GM19452 (cell line): ENCODE measurements at regions not wholly inside any gene's neighbourhood (a gene's known extent, or its start where the extent isn't known, plus 50 kb on each side); places are given as distances from the start of the nearest gene placed in this dataset.

Experiments
- ATAC-seq: cut with Tn5 transposase; IDR thresholded peaks from one replicate; pipeline ENCODE4 v1.9.1; 2021; ENCODE audit not compliant: unreplicated experiment

- ATAC-seq = no peak
These were observed 102.8 kb upstream of the ADAMTSL1 start for GRCh38 chr9:18371141-18371540.

GRCh38 chr9:18371621-18372020 lies 102.3 kb upstream of the ADAMTSL1 start:
- ATAC-seq = no peak

GRCh38 chr9:18379073-18379811 lies 94.7 kb upstream of the ADAMTSL1 start:
- no peak for ATAC-seq

DNA sequence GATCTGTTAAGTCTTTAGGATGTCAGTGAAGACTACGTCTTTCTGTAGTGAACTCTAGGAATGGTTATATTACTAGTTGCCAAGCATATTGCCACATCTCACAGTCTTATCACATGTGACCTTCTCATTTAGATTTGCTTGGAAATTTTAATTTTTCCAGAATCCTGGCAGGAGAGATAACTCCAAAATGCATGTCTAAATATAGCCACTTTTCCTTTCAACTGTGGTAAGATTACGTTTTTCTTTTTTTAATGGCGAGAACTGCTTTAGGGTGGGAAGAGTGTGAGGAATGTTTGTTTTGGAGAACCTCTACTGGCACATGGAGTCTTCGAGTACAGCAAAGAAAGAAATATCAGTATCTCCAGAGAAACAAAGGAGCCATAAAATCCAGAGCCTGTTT lies 91.7 kb upstream of the ADAMTSL1 start:
- ATAC-seq = no peak

DNA sequence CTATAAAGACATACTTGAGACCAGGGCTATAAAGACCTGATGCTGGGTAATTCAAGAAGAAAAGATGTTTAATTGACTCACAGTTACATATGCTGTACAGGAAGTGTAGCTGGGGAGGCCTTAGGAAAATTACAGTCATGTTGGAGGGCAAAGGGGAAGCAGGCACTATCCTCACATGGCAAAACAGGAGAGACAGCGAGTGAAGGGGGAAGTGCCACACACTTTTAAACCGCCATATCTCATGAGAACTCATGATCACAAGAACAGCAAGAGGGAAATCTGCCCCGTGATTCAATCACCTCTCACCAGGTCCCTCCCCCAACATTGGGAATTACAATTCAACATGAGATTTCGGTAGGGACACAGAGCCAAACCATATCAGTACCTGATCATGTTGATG lies 89.9 kb upstream of the ADAMTSL1 start:
- ATAC-seq = no peak

DNA sequence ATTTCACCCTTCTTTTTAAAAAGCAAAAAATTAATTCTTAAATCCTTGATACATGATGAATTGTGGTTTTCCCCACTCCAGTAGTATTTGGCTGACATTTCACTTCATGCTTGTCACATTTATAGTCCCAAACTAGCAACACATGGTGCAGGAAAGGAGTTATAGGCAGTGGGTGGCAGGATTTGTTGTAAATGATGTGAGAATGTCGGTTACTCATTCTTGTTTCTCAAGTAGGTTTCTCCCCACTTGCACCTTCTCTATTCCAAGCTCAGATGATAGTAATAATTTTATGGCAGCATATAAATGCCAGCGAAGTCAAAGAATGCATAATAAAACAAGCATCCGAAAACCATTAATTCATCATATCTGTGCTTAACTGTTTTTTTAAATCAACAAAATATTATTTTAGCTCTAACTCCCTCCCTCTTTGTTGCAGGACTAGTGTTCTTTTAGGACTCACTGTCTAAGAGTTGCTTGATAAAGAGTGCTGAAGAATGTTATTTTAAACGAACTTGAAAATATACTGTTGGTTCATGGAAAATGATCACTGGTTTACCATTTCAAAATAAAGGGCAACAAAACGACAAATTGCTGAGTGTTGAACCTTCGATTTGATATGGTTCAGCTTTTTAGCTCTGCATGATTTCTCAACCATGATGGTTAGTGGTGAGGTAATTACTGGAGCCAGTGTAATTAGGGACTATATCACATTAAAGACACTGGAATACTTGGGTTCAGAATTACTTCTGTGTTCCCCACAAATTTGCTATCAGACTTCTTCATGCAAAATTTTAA lies 88.1 kb upstream of the ADAMTSL1 start:
- ATAC-seq = no peak

GRCh38 chr9:18390393-18390792 lies 83.6 kb upstream of the ADAMTSL1 start:
- ATAC-seq = no peak

DNA sequence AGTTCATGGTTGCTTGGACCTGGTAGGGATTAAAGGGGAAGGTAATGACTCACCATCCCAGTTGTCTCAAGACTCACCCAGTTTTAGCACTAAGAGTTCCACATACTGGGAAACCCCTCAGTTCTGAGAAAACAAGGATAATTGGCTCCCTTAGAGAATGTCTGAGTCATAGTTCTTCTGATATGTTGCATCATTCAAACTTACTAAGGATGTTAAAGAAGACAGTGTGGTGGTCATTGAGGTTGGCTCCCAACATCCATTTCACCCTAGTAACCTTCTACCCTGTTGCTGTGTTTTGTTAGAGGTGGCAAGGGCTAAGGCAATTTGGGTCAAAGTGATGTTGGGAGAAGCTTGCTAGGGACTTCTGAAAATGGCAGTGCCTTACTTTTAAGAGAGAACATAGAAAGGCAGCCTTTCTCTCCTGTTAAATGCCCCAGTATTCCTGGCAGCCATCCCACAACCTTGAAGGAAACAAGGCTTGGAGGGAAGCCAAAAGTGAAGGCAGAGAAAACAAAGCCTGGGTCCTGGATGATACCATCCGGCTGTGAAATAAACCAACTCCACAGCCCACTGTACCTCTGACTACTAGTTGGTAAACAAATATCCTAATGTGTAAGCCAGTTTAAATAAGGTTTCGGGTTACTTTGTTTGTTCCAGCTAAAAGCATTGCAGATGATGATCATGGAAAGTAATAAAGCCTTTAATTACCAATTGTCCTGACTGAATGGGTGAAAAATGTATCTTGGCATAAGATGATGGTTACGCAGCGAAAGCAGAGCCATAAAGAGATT lies 80.4 kb upstream of the ADAMTSL1 start:
- ATAC-seq = no peak

DNA sequence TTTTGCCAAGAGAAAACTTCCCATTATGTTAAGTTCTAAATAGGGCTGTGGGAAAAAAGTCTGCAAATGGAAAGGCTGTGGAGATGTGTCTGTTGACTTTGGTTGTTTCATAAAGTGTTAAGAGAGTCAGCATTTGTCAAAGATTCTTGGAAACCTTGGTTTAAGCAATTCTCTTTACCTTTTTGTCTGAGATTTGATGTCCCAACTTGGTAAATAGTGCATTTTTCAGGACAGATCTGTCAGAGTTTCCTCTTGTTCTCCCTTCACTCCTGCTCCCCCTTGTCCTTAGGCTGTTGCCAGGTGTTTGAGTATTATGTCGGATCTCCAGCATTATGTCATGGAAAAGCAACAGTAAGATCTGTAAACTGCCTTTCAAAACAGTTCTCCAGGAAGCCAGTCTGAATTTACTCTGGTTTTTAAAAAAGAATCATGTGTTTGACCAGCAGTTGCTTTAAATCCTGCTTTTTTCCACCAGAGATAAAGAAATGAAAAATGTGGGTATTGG lies 79.1 kb upstream of the ADAMTSL1 start:
- ATAC-seq = no peak

DNA sequence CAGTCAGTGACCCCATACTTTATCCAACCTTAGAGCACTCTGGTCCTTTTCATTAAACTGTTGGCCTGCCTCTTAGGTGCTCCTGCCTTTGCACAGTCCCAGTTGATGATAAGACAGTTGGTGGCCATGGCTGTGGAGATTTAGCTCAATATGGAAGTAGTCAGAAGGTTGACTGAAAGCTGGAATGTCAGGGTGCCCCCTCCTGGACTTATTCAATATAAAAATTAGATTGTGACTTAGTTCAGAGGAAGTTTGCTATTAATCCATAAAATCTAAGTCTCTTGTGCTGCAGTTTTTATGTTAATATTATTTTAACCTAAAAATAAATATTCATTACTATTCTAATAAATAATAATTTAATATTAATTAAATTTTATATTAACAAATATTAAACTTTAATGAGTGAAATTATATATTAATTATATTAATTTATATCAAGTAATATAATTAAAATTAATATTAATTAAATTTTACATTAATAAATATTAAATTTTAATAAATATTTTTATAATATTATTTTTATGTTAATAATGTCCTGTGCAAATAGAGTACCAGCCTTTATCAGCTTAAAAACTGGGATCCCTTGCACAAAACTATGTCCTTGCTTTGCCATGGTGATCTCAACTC lies 77.7 kb upstream of the ADAMTSL1 start:
- no peak for ATAC-seq

GRCh38 chr9:18397076-18397475 lies 76.9 kb upstream of the ADAMTSL1 start:
- no peak for ATAC-seq

GRCh38 chr9:18398038-18398437 lies 75.9 kb upstream of the ADAMTSL1 start:
- ATAC-seq = no peak

DNA sequence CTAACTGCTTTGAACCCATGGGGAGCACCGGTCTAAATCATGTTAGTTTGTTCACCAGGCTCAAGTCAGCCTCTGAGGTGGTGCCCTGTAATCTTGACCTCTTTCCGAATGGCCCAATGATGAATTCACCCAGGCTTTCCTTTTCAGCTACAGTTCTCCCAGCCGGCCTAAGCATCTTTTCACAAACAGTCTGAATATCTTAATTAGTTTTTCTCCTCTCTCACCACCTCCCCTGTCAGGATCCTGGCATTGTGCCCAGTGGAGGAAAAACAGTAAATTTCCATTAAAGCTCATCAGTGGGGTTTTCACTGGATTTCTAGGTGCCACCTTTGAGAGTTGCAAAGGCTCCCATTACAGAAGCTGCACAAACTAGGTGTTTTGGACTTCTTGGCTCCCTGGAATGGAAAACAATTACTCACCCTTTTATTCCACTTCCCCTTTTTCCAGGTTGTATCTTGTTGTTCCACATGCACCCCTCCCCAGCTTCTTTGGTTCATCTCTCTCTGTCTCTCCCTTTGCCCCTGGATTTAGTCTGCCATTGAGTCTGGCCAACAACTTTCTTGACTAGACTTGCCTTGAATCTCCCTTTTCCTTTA lies 69.4 kb upstream of the ADAMTSL1 start:
- no peak for ATAC-seq

DNA sequence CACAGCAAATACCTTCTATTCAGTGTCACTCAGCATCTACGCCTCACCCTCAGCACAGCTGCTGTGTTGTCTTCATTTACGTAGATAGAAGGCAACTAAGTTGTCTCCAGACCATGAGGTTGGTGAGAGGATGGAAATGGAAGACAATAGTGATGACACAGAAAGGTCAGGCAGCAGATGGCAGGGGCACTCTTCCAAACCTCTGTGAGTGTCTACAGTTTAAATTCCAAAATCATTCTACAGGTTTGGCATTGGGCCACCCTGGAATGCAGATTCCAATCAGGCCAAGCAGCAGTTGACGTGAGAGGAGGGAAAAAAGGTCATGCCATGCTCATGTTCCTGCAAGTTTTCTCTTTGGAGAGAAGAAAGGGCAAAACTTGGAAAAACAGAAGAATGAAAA lies 68.7 kb upstream of the ADAMTSL1 start:
- no peak for ATAC-seq

GRCh38 chr9:18410983-18411382 lies 63.0 kb upstream of the ADAMTSL1 start:
- ATAC-seq = no peak

GRCh38 chr9:18421391-18421790 lies 52.6 kb upstream of the ADAMTSL1 start:
- ATAC-seq = no peak

DNA sequence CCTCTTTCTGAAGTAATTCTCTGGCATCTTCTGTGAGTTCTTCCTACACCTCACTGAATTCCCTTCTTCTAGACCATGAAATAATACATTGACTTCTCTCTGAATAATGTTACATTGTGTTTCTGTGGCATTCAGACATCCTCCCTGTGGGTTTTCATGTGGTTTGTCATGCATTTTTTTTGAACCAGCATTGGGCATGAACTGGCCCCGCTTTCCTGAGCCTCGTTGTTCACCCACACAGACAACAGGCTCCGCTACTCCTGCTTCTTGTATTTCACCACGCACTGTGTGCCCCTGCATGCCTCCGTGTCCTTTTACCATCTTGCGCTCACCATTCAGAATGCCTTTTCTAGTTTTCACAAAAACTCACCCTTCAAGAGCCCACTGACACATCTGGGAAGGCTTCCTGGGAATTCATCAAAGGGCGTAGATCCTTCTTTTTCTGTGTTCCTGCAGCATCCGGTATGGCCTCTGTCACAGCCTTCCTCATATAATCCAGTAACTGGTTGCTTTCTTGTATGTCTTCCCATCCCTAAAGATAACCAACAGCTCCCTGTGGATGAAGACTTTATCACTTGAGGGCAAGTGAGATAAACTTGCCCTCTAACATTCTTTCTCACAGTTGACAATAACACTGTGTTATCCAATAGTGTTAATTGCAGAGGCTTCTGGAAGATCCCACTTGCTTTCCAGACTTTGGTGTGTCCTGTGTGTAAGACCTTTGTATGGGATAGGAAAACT lies 51.5 kb upstream of the ADAMTSL1 start:
- ATAC-seq = no peak

DNA sequence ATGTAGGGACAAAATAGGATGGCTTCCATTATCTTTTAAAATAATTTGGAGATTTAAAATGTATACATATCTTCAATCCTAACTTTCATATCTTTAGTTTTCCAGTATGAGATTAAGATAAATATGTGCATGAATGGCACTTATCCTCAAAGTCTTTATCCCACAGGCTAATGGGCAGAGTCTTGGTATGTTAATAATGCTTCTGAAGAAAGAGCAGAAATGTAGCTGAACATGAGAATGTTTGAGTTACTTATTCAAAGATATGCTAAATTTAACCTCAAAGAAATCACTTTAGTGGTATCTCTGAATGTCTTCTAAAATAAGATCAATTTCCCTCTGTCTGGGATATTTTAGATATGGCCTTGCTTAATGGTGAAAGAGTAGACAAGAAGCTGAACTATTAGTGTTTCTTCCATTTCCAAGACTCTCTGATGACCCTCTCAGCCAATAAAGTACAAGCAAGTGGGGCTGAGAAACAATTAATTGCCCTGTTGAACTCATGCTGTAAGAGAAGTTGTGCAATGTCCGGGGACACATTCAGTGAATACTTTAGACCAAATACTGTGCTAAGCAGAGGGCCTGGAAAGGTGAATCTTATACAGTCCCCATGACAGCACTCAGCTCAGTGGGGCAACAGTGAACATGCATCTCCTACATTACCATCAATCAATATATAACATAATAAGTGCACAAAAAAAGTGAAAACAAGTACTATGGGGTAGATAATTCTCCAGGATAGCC lies 50.0 kb upstream of the ADAMTSL1 start:
- ATAC-seq = no peak
